Lower leg skin (tissue), 4 donors: ENCODE measurements at regions not wholly inside any gene's neighbourhood (a gene's known extent, or its start where the extent isn't known, plus 50 kb on each side); places are given as distances from the start of the nearest gene placed in this dataset.

Experiments used
- DNase-seq, 2 donors: peaks; one replicate each; pipeline ENCODE4 v3.0.0-alpha.2; 2019; ENCODE audit warnings: low spot score in 2 of 2
- H3K4me3 ChIP-seq: fragments of 200-600 bp; sonication (generic); 2 replicates; pipeline ENCODE4 v1.5.1; 2017; ENCODE audit warnings: mild to moderate bottlenecking, low read depth; ENCODE audit not compliant: poor library complexity, severe bottlenecking
- CTCF ChIP-seq, 3 donors: fragments of 450-650 bp; IDR thresholded peaks; one replicate each; pipeline ENCODE4 v1.5.1; 2016; ENCODE audit warnings: antibody characterized with exemption in 3 of 3, mild to moderate bottlenecking in 3 of 3, moderate library complexity in 2 of 3
- POLR2A ChIP-seq, 2 donors: fragments of 450-650 bp; IDR thresholded peaks; one replicate each; pipeline ENCODE4 v1.6.1; 2016 to 2017; ENCODE audit warnings: antibody characterized with exemption in 2 of 2, mild to moderate bottlenecking in 1 of 2, moderate library complexity in 1 of 2
- WGBS, 2 donors: methylation state at CpG; one replicate each; pipeline ENCODE4 v1.1.5; 2018; 5-methylcytosine and 5-hydroxymethylcytosine counted together
- intact Hi-C: fragments of 100-400 bp; cut with DNase I; formaldehyde crosslinking; loops from one replicate; pipeline ENCODE4 v1.15.0; 2023; ENCODE audit warnings: low total_unique reads

GRCh38 chr11:80856066-80856465, 1415.2 kb upstream of the TENM4 start:
- intact Hi-C loops, result no loop called here
- no peak overlapping the region for H3K4me3 ChIP-seq
- no peak for DNase-seq
- TF ChIP-seq POLR2A (IDR thresholded peaks at IDR 0.05), result no peak
- TF ChIP-seq CTCF (IDR thresholded peaks at IDR 0.05), result no peak
- WGBS, 2 donors, result 53 to 72% methylated on average over 1 of the region's 1 CpG

DNA sequence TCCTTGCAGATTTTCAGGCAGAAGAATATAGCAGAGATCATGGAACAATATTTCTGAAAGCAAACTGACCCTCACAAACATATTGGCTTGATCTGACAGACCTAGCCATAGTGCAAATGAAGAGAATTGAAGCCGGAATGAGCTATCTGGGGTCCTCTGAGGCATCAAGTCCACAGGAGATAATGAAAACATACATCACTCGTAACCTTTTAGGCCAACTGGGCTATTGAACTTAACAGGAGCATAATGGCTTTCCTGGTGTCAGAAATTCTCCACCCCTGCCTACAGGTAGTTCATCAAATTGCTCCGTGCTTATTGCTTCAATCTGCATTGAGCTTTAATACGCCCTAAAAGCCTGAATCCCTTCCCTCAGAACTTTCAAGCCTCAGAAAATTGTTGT, 1414.6 kb upstream of the TENM4 start:
- intact Hi-C loops, result no loop called here
- 81 to 83% methylated on average over 4 of the region's 4 CpGs for WGBS, 2 donors
- TF ChIP-seq POLR2A (IDR thresholded peaks at IDR 0.05) (no peak), CTCF (IDR thresholded peaks at IDR 0.05) (no peak)
- no peak for DNase-seq
- no peak overlapping the region for H3K4me3 ChIP-seq

DNA sequence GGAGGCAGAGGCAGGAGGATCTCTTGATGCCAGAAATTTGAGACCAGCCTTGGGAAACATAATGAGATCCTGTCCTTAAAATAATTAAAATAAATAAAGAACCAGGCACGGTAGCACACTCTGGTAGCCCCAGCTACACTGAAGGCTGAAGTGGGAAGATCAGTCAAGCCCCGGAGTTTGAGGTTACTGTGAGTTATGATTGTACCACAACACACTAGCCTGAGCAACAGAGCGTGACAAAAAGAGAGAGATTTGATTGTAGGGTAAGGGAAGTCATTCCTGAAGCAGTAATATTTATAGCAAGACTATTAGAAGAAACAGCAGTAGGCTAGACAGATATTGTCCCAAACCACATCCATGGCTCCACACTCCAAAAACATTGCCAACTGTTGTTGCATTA, 1408.4 kb upstream of the TENM4 start:
- intact Hi-C loops, result no loop called here
- TF ChIP-seq CTCF (IDR thresholded peaks at IDR 0.05), result no peak
- no peak for TF ChIP-seq POLR2A (IDR thresholded peaks at IDR 0.05)
- 80 to 84% methylated on average over 3 of the region's 3 CpGs for WGBS, 2 donors
- no peak for DNase-seq
- no peak overlapping the region for H3K4me3 ChIP-seq

GRCh38 chr11:80846979-80847378, 1406.1 kb upstream of the TENM4 start:
- no peak for DNase-seq
- no peak for TF ChIP-seq CTCF (IDR thresholded peaks at IDR 0.05)
- no peak for TF ChIP-seq POLR2A (IDR thresholded peaks at IDR 0.05)
- H3K4me3 ChIP-seq, result no peak overlapping the region
- WGBS, 2 donors, result 62 to 77% methylated on average over 3 of the region's 3 CpGs
- intact Hi-C loops, result no loop called here

DNA sequence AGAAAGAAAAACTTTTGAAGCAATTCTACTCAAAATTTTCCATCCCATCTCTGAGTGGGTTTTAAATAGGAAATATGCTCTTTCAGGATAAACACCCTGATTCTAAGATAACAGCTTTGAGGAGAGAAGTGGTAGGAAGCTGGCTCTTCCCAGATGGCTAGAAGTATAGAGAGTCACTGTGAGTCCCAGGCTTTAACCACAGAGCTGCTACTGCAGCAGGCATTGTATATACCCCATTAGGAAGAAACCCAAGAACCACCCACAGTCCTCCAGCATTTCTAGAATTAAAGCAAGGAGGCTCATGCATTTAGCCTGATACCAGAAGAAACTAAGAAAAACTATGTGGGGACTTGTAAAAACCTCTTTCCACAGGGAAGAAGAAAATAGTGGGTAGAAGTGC, 1405.6 kb upstream of the TENM4 start:
- DNase-seq, result no peak
- intact Hi-C loops, result no loop called here
- no peak for TF ChIP-seq POLR2A (IDR thresholded peaks at IDR 0.05)
- no peak for TF ChIP-seq CTCF (IDR thresholded peaks at IDR 0.05)
- no peak overlapping the region for H3K4me3 ChIP-seq

- no peak for DNase-seq
- 82 to 84% methylated on average over 8 of the region's 8 CpGs for WGBS, 2 donors
- intact Hi-C loops, result no loop called here
- no peak overlapping the region for H3K4me3 ChIP-seq
- TF ChIP-seq POLR2A (IDR thresholded peaks at IDR 0.05), result no peak
- no peak for TF ChIP-seq CTCF (IDR thresholded peaks at IDR 0.05)
Measured at GRCh38 chr11:80844110-80844819, 1403.4 kb upstream of the TENM4 start.
